Astrocyte (in vitro differentiated cells and primary cell): ENCODE measurements at regions not wholly inside any gene's neighbourhood (a gene's known extent, or its start where the extent isn't known, plus 50 kb on each side); places are given as distances from the start of the nearest gene placed in this dataset.

ENCODE experiments used
- DNase-seq: peaks from one replicate; pipeline ENCODE4 v3.0.0-alpha.2; 2010; ENCODE audit warnings: low read depth
- FAIRE-seq: peaks from 2 replicates; lab custom pipeline; 2011; peaks lifted over from hg19 to GRCh38; lab: Jason Lieb, UNC
- H2AFZ ChIP-seq: 2 replicates; pipeline ENCODE4 v1.6.0; 2012; ENCODE audit warnings: low read depth, low read length, inconsistent platforms
- H3K27ac ChIP-seq: 2 replicates; pipeline ENCODE4 v1.5.1; 2011; ENCODE audit warnings: low read depth, low read length, inconsistent platforms
- H3K27me3 ChIP-seq: 2 replicates; pipeline ENCODE4 v1.6.0; 2011; ENCODE audit warnings: low read length, inconsistent platforms; ENCODE audit not compliant: insufficient read depth
- H3K36me3 ChIP-seq: 2 replicates; pipeline ENCODE4 v1.5.1; 2011; ENCODE audit warnings: low read length, inconsistent platforms; ENCODE audit not compliant: insufficient read depth
- H3K4me1 ChIP-seq: 2 replicates; pipeline ENCODE4 v1.5.1; 2011; ENCODE audit warnings: low read length, inconsistent platforms; ENCODE audit not compliant: insufficient read depth
- H3K4me2 ChIP-seq: 2 replicates; pipeline ENCODE4 v1.6.0; 2012; ENCODE audit warnings: low read length, inconsistent platforms
- H3K4me3 ChIP-seq: 2 replicates; pipeline ENCODE4 v1.5.1; 2011; ENCODE audit warnings: low read depth, mild to moderate bottlenecking, low read length, inconsistent platforms; ENCODE audit not compliant: insufficient read depth
- H3K79me2 ChIP-seq: 2 replicates; pipeline ENCODE4 v1.6.0; 2012; ENCODE audit warnings: mild to moderate bottlenecking, low read length, inconsistent platforms; ENCODE audit not compliant: insufficient read depth
- H3K9ac ChIP-seq: 2 replicates; pipeline ENCODE4 v1.6.0; 2012; ENCODE audit warnings: mild to moderate bottlenecking, low read length, inconsistent platforms
- H3K9me3 ChIP-seq: 2 replicates; pipeline ENCODE4 v1.5.1; 2012; ENCODE audit warnings: low read depth, mild to moderate bottlenecking, low read length, inconsistent platforms; ENCODE audit not compliant: insufficient read depth
- H4K20me1 ChIP-seq: 2 replicates; pipeline ENCODE4 v1.6.0; 2012; ENCODE audit warnings: low read length, inconsistent platforms; ENCODE audit not compliant: insufficient read depth
- H3K27ac Mint-ChIP-seq: one replicate; pipeline ENCODE4 v1.8.0; 2021; ENCODE audit warnings: mild to moderate bottlenecking, mixed read lengths; ENCODE audit not compliant: unreplicated experiment
- H3K27me3 Mint-ChIP-seq: one replicate; pipeline ENCODE4 v1.8.0; 2021; ENCODE audit warnings: low read depth, mixed read lengths; ENCODE audit not compliant: unreplicated experiment
- H3K36me3 Mint-ChIP-seq: one replicate; pipeline ENCODE4 v1.8.0; 2021; ENCODE audit warnings: low read depth, mixed read lengths; ENCODE audit not compliant: unreplicated experiment
- H3K4me1 Mint-ChIP-seq: one replicate; pipeline ENCODE4 v1.8.0; 2021; ENCODE audit warnings: low read depth, mixed read lengths; ENCODE audit not compliant: unreplicated experiment
- H3K4me3 Mint-ChIP-seq: one replicate; pipeline ENCODE4 v1.8.0; 2021; ENCODE audit warnings: mild to moderate bottlenecking, moderate library complexity, mixed read lengths; ENCODE audit not compliant: unreplicated experiment
- H3K9me3 Mint-ChIP-seq: one replicate; pipeline ENCODE4 v1.8.0; 2021; ENCODE audit warnings: mild to moderate bottlenecking, mixed read lengths; ENCODE audit not compliant: unreplicated experiment
- CTCF ChIP-seq: IDR thresholded peaks from 2 replicates; pipeline ENCODE4 v1.5.1; 2011; ENCODE audit warnings: low read depth, mild to moderate bottlenecking, inconsistent platforms, low read length, moderate library complexity; ENCODE audit not compliant: insufficient read depth
- EZH2 ChIP-seq: IDR thresholded peaks from 2 replicates; pipeline ENCODE4 v1.6.1; 2012; ENCODE audit warnings: mild to moderate bottlenecking, low read length, inconsistent platforms; ENCODE audit not compliant: insufficient read depth

GRCh38 chr5:124655251-124655917 is 91.1 kb downstream of the ZNF608 start:
- Mint-ChIP-seq H3K4me3 (no peak overlapping the region), H3K9me3 (no peaks in the 10 kb centered on the region), H3K27me3 (no peaks in the 10 kb centered on the region), H3K27ac (no peak overlapping the region), H3K4me1 (peaks cover 37% of the 10 kb centered on the region), H3K36me3 (no peaks in the 10 kb centered on the region)
- peaks cover 28% of the 10 kb centered on the region for H3K79me2 ChIP-seq
- H3K4me2 ChIP-seq: peak overlapping the region; percentile 74
- peaks cover 54% of the 10 kb centered on the region for H3K4me1 ChIP-seq
- TF ChIP-seq CTCF (no peak), EZH2 (no peak)
- DNase-seq (peak; percentile 72), FAIRE-seq (no peak)
- H3K9ac ChIP-seq: peak overlapping the region; percentile 49
- no peaks in the 10 kb centered on the region for H4K20me1 ChIP-seq
- no peaks in the 10 kb centered on the region for H3K36me3 ChIP-seq
- H3K4me3 ChIP-seq: peak overlapping the region; percentile 30
- H2AFZ ChIP-seq: no peak overlapping the region
- no peaks in the 10 kb centered on the region for H3K27me3 ChIP-seq
- no peaks in the 10 kb centered on the region for H3K9me3 ChIP-seq
- H3K27ac ChIP-seq: peak overlapping the region; percentile 69

- Mint-ChIP-seq H3K36me3 (no peaks in the 10 kb centered on the region), H3K27ac (no peak overlapping the region), H3K9me3 (no peaks in the 10 kb centered on the region), H3K27me3 (no peaks in the 10 kb centered on the region), H3K4me1 (peaks cover 37% of the 10 kb centered on the region), H3K4me3 (no peak overlapping the region)
- peaks cover 23% of the 10 kb centered on the region for H3K79me2 ChIP-seq
- no peaks in the 10 kb centered on the region for H3K27me3 ChIP-seq
- H3K4me1 ChIP-seq: peaks cover 54% of the 10 kb centered on the region
- no peaks in the 10 kb centered on the region for H3K36me3 ChIP-seq
- H4K20me1 ChIP-seq: no peaks in the 10 kb centered on the region
- H3K27ac ChIP-seq: no peak overlapping the region
- H3K9ac ChIP-seq: no peak overlapping the region
- FAIRE-seq (no peak), DNase-seq (no peak)
- no peak for TF ChIP-seq EZH2
- no peak for TF ChIP-seq CTCF
- H2AFZ ChIP-seq: no peak overlapping the region
- no peaks in the 10 kb centered on the region for H3K9me3 ChIP-seq
- H3K4me2 ChIP-seq: no peak overlapping the region
- no peak overlapping the region for H3K4me3 ChIP-seq
Observed at GRCh38 chr5:124654418-124654817, 92.0 kb downstream of the ZNF608 start.

GRCh38 chr5:124653666-124654065 is 92.8 kb downstream of the ZNF608 start:
- Histone ChIP-seq H3K4me1 (peaks cover 57% of the 10 kb centered on the region), H3K27me3 (no peaks in the 10 kb centered on the region), H3K36me3 (no peaks in the 10 kb centered on the region), H2AFZ (no peak overlapping the region), H3K9ac (no peak overlapping the region), H3K9me3 (no peaks in the 10 kb centered on the region), H3K79me2 (peaks cover 18% of the 10 kb centered on the region), H4K20me1 (no peaks in the 10 kb centered on the region), H3K27ac (no peak overlapping the region), H3K4me3 (no peak overlapping the region), H3K4me2 (no peak overlapping the region)
- H3K4me1 Mint-ChIP-seq: peaks cover 37% of the 10 kb centered on the region
- peaks cover 2% of the 10 kb centered on the region for H3K36me3 Mint-ChIP-seq
- no peak for DNase-seq
- no peaks in the 10 kb centered on the region for H3K9me3 Mint-ChIP-seq
- no peak for FAIRE-seq
- H3K27ac Mint-ChIP-seq: no peak overlapping the region
- no peaks in the 10 kb centered on the region for H3K27me3 Mint-ChIP-seq
- TF ChIP-seq CTCF: no peak
- no peak for TF ChIP-seq EZH2
- no peak overlapping the region for H3K4me3 Mint-ChIP-seq
